ENCODE measurements at regions not wholly inside any gene's neighbourhood (a gene's known extent, or its start where the extent isn't known, plus 50 kb on each side); places are given as distances from the start of the nearest gene placed in this dataset.

DNA sequence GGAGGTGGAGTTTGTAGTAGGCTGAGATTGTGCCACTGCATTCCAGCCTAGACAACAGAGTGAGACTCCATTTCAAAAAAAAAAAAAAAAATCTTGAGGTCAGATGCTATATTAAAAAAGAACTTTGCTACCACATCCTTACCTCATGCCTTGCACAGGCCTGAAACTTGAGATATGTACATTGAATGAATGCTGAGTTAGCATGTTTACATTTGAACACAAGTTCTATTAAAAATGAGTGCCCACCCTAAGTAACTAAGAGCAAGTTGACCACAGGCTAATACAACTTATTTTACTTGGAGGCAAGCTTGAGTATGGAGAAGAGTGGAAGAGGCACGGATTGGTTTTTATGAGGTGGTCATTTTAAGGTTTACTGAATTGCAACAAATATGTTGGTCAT, 276.6 kb upstream of the GATB start:
- TF ChIP-seq, protein P1, sequence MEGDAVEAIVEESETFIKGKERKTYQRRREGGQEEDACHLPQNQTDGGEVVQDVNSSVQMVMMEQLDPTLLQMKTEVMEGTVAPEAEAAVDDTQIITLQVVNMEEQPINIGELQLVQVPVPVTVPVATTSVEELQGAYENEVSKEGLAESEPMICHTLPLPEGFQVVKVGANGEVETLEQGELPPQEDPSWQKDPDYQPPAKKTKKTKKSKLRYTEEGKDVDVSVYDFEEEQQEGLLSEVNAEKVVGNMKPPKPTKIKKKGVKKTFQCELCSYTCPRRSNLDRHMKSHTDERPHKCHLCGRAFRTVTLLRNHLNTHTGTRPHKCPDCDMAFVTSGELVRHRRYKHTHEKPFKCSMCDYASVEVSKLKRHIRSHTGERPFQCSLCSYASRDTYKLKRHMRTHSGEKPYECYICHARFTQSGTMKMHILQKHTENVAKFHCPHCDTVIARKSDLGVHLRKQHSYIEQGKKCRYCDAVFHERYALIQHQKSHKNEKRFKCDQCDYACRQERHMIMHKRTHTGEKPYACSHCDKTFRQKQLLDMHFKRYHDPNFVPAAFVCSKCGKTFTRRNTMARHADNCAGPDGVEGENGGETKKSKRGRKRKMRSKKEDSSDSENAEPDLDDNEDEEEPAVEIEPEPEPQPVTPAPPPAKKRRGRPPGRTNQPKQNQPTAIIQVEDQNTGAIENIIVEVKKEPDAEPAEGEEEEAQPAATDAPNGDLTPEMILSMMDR (conservative IDR thresholded peaks at IDR 0.05): no peak
- no peak overlapping the region for H3K27ac ChIP-seq

DNA sequence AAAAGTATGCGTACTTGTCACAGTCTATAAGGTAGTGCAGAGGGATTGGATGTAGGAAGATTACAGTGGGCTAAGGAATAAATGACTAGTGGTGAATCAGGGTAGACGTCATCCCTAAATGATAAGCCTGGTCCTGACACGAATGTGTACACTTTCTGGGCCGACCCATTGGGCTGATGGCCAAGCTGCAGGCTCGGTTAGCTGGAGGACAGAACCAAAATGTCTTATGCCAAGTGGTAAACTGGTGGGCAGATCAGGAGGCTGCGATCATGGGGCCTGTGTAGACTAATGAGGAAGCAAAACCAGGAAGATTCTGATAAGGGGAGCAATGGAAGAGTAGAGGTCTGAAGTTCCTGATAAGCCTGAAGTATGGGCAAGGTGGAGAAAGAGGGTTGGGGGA, 272.8 kb upstream of the GATB start:
- TF ChIP-seq, protein P1 (conservative IDR thresholded peaks at IDR 0.05): no peak

DNA sequence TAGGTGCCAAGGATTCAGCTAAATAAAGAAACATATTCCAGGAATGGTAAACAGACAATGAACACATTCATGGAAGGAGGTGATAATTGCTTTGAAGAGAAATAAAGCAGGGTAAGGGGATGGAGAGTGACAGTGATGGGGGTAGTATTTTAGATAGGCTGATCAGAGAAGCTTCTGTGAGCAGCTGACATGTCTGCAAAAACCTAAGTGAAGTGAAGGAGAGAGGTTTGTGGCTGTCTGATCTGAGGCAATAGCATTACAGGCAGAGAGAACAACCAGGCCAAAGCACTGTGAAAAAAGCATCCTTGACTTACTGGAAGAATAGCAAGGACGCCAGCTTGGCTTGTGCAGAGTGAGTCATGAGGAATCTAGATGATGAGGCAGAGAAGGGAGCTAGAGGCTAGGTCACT, 271.9 kb upstream of the GATB start:
- TF ChIP-seq, protein P1 (conservative IDR thresholded peaks at IDR 0.05): no peak
- H3K27ac ChIP-seq: no peak overlapping the region

More for the DNA sequence above, 272.8 kb upstream of the GATB start:
- no peak overlapping the region for H3K27ac ChIP-seq

DNA sequence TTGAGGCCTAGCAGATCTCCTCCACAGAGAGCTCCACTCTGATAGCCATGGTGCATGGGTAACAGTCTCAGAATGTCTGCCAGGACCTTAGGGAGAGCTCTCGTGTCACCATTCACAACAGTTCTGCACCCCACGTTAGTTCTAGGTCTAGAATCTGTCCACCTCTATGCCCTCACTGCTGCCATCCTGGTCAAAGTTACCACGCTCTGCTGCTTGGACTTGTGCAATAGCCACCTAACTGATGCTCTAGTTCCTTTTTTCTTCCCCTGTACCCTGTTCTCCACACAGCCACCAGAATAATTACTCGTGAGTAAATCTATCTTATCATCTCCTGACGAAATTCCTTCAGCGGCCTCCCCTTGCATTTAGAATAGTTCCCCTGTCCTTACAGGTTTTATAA, 268.8 kb upstream of the GATB start:
- TF ChIP-seq, protein P1 (conservative IDR thresholded peaks at IDR 0.05): no peak
- H3K27ac ChIP-seq: no peak overlapping the region

DNA sequence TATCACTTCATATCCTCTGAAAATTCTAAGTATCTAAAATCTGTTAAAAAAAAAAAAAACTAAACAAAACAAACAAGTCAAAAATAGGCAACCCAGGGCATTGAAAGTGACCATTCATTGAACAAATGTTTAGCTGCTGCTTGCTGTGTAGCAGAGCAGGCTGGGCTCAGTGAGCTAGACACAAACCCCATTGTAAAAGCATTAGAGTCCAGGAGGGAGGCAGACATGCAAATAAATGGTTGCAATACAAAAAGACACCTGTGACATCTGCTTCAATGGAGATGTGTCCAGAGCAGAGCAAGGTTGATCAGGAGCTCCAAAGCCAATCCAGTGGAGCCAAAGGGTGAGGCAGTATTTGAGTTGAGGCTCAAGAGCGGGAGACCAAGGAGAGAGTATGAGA, 267.3 kb upstream of the GATB start:
- TF ChIP-seq, protein P1 (conservative IDR thresholded peaks at IDR 0.05): no peak

DNA sequence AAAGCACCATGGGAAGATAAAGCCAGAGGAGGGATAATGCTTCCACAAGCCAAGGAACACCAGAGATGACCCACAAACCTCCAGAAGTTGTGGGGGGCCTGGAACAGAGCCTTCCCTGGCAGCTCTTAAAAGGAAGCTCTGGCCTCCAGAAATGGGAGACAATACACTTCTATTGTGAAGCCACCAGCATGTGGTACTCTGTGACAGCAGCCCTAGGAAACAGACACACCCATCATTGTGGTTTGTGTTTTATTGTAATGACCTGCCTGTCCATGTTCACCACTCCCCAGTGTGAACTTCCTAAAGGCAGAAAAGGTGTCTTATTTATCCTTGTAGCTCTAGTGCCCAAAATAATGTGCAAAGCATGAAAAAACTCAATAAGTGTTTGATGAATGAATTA, 264.1 kb upstream of the GATB start:
- H3K27ac ChIP-seq: no peak overlapping the region
- TF ChIP-seq, protein P1 (conservative IDR thresholded peaks at IDR 0.05): no peak

More for the DNA sequence above, 267.3 kb upstream of the GATB start:
- H3K27ac ChIP-seq: no peak overlapping the region

DNA sequence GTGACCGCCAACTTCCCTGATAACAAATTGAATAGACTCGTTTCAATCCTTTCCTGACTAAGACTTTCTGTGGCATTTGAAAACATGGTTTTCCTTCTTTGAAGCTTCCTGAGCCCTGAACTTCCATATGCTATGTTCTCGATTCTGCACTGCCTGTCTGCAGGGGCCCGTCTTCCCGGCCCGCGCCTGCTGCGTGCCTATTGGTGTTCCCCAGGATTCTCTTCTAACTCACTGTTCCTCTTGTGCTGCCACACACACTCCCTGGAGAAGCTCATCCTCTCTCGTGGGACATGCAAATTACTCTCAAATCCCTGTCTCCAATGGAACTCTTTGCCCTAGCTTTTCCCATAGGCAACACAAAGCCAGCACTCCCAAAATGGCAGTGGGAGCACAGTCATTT, 262.9 kb upstream of the GATB start:
- no peak overlapping the region for H3K27ac ChIP-seq
- TF ChIP-seq, protein P1 (conservative IDR thresholded peaks at IDR 0.05): no peak

DNA sequence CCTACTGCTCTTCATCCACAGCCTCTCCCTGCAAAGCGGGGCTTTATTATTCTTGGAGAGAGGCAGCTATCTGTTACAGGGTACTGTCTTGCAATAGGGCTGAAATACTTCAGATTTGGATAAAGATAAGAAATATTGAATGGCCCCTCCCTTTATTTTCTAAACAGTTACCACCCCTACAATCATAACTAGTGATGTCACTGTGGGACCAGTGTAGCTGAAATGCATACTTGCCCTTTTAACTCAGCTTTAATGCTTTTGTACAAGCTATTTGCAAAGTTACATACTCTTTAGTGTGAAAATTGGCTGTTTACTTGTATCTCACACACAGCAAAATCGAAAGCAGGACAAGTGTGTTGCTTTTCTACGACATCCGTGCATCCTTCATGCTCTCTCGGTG, 261.7 kb upstream of the GATB start:
- no peak overlapping the region for H3K27ac ChIP-seq
- TF ChIP-seq, protein P1 (conservative IDR thresholded peaks at IDR 0.05): no peak
